AG08396 (cell line): ENCODE measurements at regions not wholly inside any gene's neighbourhood (a gene's known extent, or its start where the extent isn't known, plus 50 kb on each side); places are given as distances from the start of the nearest gene placed in this dataset.

ENCODE experiments used
- DNase-seq: peaks from one replicate; pipeline ENCODE4 v3.0.0; 2012; ENCODE audit warnings: low spot score, mixed read lengths

DNA sequence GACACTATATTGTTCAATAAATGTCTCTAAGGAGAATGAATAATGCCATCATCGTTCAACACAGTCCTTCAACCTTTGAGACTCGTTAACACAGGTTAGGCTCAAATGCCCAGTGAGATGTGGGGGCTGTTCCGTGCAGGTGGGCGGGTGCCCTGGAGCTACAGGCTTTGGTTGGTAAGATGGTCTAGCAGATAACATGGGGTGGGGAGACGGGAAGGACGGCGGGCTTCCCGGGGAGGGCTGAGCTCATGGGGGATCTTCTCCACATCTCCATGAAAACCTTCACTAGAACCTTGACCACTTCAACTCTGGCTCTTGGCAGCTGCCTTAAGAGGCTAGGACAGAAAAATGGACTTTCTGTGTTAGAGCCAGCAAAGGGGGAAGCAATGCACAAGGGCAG, 134.1 kb upstream of the TCERG1L start:
- DNase-seq = no peak

DNA sequence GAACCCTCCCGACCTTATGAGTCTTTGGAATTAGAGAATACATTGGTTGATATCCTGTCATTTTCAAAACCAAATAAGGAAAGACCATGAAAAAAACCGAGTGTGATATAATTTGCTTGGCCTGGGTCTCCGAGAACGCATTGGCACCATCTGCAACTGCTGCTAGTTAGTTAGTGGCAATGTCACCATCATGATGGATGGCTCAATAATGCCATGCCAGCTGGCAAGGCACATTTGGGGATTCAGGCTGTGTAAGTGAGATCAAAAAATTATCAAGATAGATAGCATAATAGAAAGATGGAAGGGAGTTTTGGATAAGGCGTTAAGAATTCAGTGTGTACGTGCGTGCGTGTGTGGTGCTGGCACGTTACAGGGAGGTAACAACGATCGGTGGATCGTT, 134.7 kb upstream of the TCERG1L start:
- DNase-seq = no peak

- DNase-seq = no peak
Measured at GRCh38 chr10:131448171-131448570, 136.7 kb upstream of the TCERG1L start.

GRCh38 chr10:131448883-131449282, 137.4 kb upstream of the TCERG1L start:
- no peak for DNase-seq

DNA sequence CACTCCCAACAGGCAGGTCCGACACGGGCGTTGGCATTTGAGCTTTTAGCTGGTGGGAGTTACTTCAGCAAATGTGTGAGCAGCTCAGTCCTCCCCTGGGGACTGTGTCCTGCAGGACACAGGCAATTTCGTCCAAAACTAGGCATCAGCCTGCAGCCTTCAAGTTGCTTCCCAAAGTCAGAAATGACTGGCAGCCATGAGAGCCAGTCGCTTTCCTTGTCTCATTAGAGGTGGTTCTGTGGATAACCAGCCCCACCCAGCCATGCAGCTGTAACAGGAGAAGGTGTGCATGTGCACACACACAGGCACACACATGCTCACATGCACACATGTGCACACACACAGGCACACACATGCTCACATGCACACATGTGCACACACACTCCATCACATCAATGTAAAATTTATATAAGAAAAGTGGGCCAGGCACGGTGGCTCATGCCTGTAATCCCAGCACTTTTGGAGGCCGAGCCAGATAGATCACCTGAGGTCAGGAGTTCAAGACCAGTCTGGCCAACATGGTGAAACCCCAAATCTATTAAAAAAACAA, 138.8 kb upstream of the TCERG1L start:
- DNase-seq = no peak

DNA sequence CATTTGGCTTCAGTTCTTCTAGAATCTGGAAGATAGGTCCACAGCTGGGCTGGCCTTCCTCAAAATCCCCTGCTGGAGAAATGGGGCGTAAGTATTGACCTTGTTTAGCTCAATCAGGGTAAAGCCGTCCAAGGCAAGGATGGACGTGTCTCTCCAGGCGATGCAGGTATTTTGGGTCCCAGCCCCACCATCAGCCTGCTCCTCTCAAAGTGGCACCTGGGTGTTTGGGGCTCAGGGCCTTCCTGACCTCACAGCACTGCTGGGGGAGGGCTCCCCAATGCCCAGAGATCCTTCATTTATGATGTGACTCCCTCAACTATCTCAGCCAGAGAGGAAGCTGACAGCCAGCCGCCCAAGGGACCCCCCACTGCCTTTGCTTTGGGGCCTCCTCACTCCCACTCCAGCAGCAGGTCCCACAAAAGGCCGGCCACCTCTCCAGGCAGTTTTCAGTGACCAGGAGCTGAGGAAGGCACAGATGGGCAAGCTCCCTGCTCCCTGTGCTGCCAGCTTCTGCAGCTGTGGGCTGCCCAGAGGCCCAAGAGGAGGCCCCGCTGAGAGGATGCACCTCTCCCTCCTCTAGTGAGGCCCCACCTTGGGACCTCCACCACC, 140.0 kb upstream of the TCERG1L start:
- no peak for DNase-seq

DNA sequence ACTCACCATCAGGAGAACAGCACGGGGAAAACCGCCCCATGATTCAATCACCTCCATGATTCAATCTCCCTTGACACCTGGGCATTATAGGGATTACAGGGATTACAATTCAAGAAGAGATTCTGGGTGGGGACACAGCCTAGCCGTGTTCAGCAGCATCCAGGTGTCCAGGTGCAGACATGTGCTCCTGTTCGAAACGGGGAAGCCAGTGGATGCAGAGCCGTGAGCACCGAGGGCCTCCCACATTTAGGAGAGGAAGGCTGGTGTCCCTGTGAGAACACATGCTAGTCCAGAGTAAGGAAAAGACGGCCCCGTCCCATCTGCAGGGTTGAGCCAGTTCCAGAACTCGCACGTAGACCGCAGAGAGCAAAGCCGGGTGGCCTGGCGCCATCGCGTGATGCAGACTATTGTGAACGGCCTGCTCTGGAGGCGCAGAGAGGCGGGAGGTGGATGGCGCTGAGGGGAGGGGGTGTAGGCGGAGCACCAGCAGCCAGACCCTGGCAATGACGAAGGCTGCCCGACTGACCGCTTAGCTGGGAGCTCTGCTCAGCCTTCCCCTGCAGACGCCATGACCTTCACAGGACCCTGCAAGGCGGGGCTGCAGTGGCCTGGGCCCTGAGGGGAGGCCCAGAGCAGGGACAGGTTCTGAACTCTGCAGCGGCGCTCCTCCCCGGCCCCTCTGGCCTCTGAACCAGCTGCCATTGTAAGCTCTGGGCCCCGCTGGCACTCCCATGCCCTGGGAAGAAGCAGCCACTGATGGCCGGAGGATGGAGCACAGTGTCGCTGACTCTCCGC, 141.6 kb upstream of the TCERG1L start:
- DNase-seq = no peak

DNA sequence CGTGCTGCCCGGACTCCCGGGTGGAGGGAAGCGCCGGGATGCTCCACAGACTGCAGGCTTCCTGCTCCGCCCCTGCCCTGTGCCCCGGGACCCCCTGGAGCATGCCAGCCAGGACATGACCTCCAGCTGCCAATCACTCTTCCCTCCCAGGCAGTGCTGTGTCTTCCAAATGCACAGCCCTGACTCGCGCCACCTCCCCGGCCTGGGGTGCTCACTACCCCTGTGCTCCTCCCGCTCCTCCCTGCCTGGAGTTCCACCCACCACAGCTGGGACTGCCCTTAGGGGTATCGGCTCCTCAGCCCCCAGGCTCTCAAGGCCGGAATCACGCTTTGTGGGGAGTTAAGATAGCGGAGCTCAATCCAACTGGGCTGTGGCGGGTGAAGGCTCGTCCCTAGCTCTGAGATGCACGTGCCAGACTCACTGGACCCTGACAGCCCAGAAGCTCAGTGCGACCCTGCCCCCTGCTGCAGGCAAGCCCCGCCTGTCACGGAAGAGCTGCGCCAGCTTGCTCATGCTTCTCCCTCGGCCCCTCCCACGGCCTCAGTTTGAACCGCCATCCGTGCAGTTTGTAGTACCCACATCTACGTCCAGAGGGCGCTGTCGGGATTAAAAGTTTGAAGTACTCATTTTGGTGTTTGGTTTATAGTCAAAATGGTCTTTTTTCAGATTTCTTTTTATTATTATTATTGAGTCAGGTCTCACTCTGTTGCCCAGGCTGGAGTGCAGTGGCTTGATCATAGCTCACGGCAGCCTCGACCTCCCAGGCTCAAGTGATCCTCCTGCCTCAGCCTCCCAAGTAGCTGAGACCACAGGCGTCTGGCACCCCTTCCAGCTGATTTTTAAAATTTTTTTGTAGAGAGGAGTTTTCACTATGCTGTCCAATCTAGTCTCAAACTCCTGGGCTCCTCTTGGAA, 142.5 kb upstream of the TCERG1L start:
- DNase-seq = no peak

DNA sequence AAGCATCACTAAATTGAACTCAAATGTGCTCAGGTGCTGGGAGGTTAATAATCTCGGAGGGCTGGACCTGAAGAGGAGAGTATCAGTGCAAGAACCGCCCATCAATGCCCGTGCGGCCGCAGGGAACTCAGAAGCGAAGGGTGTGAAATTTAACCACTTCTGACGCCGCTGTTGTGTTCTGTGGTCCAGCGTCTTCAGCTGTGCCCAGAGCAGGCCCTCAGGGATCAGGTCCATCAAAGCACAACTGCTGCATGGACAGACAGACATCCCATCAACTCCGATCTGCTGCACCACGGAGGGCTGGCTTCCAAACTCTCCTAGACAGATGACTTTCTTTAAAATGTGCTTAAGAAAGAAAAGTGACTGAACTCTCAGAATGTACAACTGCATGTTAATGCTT, 144.9 kb upstream of the TCERG1L start:
- no peak for DNase-seq

- no peak for DNase-seq
Measured at GRCh38 chr10:131461093-131461492, 149.6 kb upstream of the TCERG1L start.

- DNase-seq = no peak
Measured at GRCh38 chr10:131464789-131465188, 153.3 kb upstream of the TCERG1L start.

- no peak for DNase-seq
Measured at GRCh38 chr10:131469551-131469950, 158.0 kb upstream of the TCERG1L start.

GRCh38 chr10:131473645-131474044, 162.1 kb upstream of the TCERG1L start:
- no peak for DNase-seq

- DNase-seq = no peak
Measured at GRCh38 chr10:131474416-131474815, 162.9 kb upstream of the TCERG1L start.

GRCh38 chr10:131475043-131475442, 163.5 kb upstream of the TCERG1L start:
- no peak for DNase-seq

- DNase-seq = no peak
Measured at GRCh38 chr10:131475803-131476202, 164.3 kb upstream of the TCERG1L start.

GRCh38 chr10:131477457-131478121, 166.1 kb upstream of the TCERG1L start:
- no peak for DNase-seq

DNA sequence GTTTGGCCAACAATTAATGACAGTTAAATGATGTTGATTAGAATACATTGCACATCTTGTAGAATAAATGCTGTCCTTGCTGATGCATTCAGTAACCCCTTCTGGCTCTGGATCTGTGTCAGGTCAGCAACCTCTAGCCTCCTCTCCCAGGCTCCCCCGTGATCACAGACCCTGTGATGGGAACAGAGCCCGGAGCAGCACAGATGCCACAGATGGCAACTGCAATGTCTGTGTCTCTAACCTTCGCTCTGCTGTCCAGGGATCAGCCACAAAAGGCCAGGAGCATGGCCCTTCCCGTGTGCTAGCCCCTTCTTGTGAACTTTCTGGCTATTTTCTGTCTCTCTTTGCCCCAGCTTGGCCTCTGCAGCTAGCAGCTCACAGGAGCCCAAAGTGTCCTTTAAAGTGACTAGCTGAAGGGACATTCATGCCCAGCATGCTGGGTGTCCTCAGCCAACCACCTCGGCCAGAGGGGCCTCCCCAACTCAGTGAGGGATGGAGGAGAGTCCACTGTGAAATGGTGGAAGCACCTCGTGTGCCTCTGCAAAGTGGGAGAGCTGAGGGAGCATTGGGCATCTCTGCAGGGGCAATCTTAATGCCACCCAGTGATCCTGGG, 167.0 kb upstream of the TCERG1L start:
- DNase-seq = no peak

- DNase-seq = no peak
Measured at GRCh38 chr10:131480066-131480465, 168.5 kb upstream of the TCERG1L start.

DNA sequence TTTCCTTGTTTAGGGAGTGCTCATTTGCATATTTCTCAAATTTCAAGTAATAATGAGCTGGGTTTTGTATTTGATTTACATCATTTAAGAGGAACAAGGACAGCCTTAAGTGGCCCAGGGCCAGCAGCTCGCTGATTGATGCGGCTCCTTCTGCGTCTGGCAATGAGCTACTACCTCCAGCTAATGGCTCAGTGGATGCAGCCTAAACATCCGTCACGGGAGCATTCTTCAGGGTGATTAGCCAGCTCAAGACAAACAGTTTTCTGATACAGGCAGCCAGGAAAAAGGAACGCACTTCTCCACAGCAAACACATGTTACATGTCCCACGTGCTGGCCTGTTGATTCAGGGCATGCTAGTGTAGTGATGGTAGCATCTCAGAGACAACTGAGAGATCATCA, 169.3 kb upstream of the TCERG1L start:
- DNase-seq = no peak

GRCh38 chr10:131485732-131486131, 174.2 kb upstream of the TCERG1L start:
- no peak for DNase-seq
